ENCODE measurements at regions not wholly inside any gene's neighbourhood (a gene's known extent, or its start where the extent isn't known, plus 50 kb on each side); places are given as distances from the start of the nearest gene placed in this dataset.

GRCh38 chr13:99695857-99696256 is 194.6 kb downstream of the TM9SF2 start:
- no peak overlapping the region for H3K4me3 ChIP-seq (ENCODE audit: insufficient read depth, low read depth, low read length)
- DNase-seq: no peak
- H3K27me3 ChIP-seq (ENCODE audit: control insufficient read depth, insufficient read depth, low read length): no peaks in the 10 kb centered on the region
- H3K36me3 ChIP-seq (replicated peaks; ENCODE audit: control insufficient read depth, insufficient read depth, low read length): no peaks in the 10 kb centered on the region

GRCh38 chr13:99693852-99694611 is 192.8 kb downstream of the TM9SF2 start:
- H3K36me3 ChIP-seq (replicated peaks; ENCODE audit: control insufficient read depth, insufficient read depth, low read length): no peaks in the 10 kb centered on the region
- no peak for DNase-seq
- no peaks in the 10 kb centered on the region for H3K27me3 ChIP-seq (ENCODE audit: control insufficient read depth, insufficient read depth, low read length)
- no peak overlapping the region for H3K4me3 ChIP-seq (ENCODE audit: insufficient read depth, low read depth, low read length)

- Histone ChIP-seq H3K36me3 (replicated peaks; ENCODE audit: control insufficient read depth, insufficient read depth, low read length) (no peaks in the 10 kb centered on the region), H3K27me3 (ENCODE audit: control insufficient read depth, insufficient read depth, low read length) (no peaks in the 10 kb centered on the region), H3K4me3 (ENCODE audit: insufficient read depth, low read depth, low read length) (no peak overlapping the region)
- no peak for DNase-seq
These were observed 192.1 kb downstream of the TM9SF2 start for GRCh38 chr13:99693351-99693750.

- no peaks in the 10 kb centered on the region for H3K27me3 ChIP-seq (ENCODE audit: control insufficient read depth, insufficient read depth, low read length)
- no peak overlapping the region for H3K4me3 ChIP-seq (ENCODE audit: insufficient read depth, low read depth, low read length)
- no peak for DNase-seq
These were observed 191.6 kb downstream of the TM9SF2 start for GRCh38 chr13:99692854-99693253.

GRCh38 chr13:99691552-99691951 is 190.3 kb downstream of the TM9SF2 start:
- DNase-seq: no peak
- no peak overlapping the region for H3K4me3 ChIP-seq (ENCODE audit: insufficient read depth, low read depth, low read length)
- H3K27me3 ChIP-seq (ENCODE audit: control insufficient read depth, insufficient read depth, low read length): no peaks in the 10 kb centered on the region
- no peaks in the 10 kb centered on the region for H3K36me3 ChIP-seq (replicated peaks; ENCODE audit: control insufficient read depth, insufficient read depth, low read length)

More at GRCh38 chr13:99692854-99693253, 191.6 kb downstream of the TM9SF2 start:
- no peaks in the 10 kb centered on the region for H3K36me3 ChIP-seq (replicated peaks; ENCODE audit: control insufficient read depth, insufficient read depth, low read length)

- H3K27me3 ChIP-seq (ENCODE audit: control insufficient read depth, insufficient read depth, low read length): no peaks in the 10 kb centered on the region
- DNase-seq: no peak
- no peak overlapping the region for H3K4me3 ChIP-seq (ENCODE audit: insufficient read depth, low read depth, low read length)
- H3K36me3 ChIP-seq (replicated peaks; ENCODE audit: control insufficient read depth, insufficient read depth, low read length): no peaks in the 10 kb centered on the region
These were observed 189.3 kb downstream of the TM9SF2 start for GRCh38 chr13:99690426-99691174.

GRCh38 chr13:99689955-99690354 is 188.7 kb downstream of the TM9SF2 start:
- H3K4me3 ChIP-seq (ENCODE audit: insufficient read depth, low read depth, low read length): no peak overlapping the region
- DNase-seq: no peak
- no peaks in the 10 kb centered on the region for H3K36me3 ChIP-seq (replicated peaks; ENCODE audit: control insufficient read depth, insufficient read depth, low read length)
- no peaks in the 10 kb centered on the region for H3K27me3 ChIP-seq (ENCODE audit: control insufficient read depth, insufficient read depth, low read length)

- Histone ChIP-seq H3K27me3 (ENCODE audit: control insufficient read depth, insufficient read depth, low read length) (no peaks in the 10 kb centered on the region), H3K4me3 (ENCODE audit: insufficient read depth, low read depth, low read length) (no peak overlapping the region), H3K36me3 (replicated peaks; ENCODE audit: control insufficient read depth, insufficient read depth, low read length) (no peaks in the 10 kb centered on the region)
- DNase-seq: no peak
These were observed 187.5 kb downstream of the TM9SF2 start for GRCh38 chr13:99688776-99689175.

GRCh38 chr13:99687723-99688397 is 186.6 kb downstream of the TM9SF2 start:
- H3K27me3 ChIP-seq (ENCODE audit: control insufficient read depth, insufficient read depth, low read length): no peaks in the 10 kb centered on the region
- H3K4me3 ChIP-seq (ENCODE audit: insufficient read depth, low read depth, low read length): no peak overlapping the region
- peak; percentile 56 for DNase-seq
- no peaks in the 10 kb centered on the region for H3K36me3 ChIP-seq (replicated peaks; ENCODE audit: control insufficient read depth, insufficient read depth, low read length)

GRCh38 chr13:99686944-99687411 is 185.7 kb downstream of the TM9SF2 start:
- H3K27me3 ChIP-seq (ENCODE audit: control insufficient read depth, insufficient read depth, low read length): no peaks in the 10 kb centered on the region
- DNase-seq: peak; percentile 83
- no peak overlapping the region for H3K4me3 ChIP-seq (ENCODE audit: insufficient read depth, low read depth, low read length)

GRCh38 chr13:99686157-99686572 is 184.9 kb downstream of the TM9SF2 start:
- Histone ChIP-seq H3K27me3 (ENCODE audit: control insufficient read depth, insufficient read depth, low read length) (no peaks in the 10 kb centered on the region), H3K36me3 (replicated peaks; ENCODE audit: control insufficient read depth, insufficient read depth, low read length) (no peaks in the 10 kb centered on the region), H3K4me3 (ENCODE audit: insufficient read depth, low read depth, low read length) (no peak overlapping the region)
- no peak for DNase-seq

More at GRCh38 chr13:99686944-99687411, 185.7 kb downstream of the TM9SF2 start:
- no peaks in the 10 kb centered on the region for H3K36me3 ChIP-seq (replicated peaks; ENCODE audit: control insufficient read depth, insufficient read depth, low read length)

GRCh38 chr13:99681695-99682094 is 180.4 kb downstream of the TM9SF2 start:
- Histone ChIP-seq H3K27me3 (ENCODE audit: control insufficient read depth, insufficient read depth, low read length) (no peaks in the 10 kb centered on the region), H3K36me3 (replicated peaks; ENCODE audit: control insufficient read depth, insufficient read depth, low read length) (no peaks in the 10 kb centered on the region), H3K4me3 (ENCODE audit: insufficient read depth, low read depth, low read length) (no peak overlapping the region)
- no peak for DNase-seq

GRCh38 chr13:99677116-99677951 is 176.1 kb downstream of the TM9SF2 start:
- H3K36me3 ChIP-seq (replicated peaks; ENCODE audit: control insufficient read depth, insufficient read depth, low read length): no peaks in the 10 kb centered on the region
- H3K27me3 ChIP-seq (ENCODE audit: control insufficient read depth, insufficient read depth, low read length): no peaks in the 10 kb centered on the region
- no peak overlapping the region for H3K4me3 ChIP-seq (ENCODE audit: insufficient read depth, low read depth, low read length)
- DNase-seq: no peak

GRCh38 chr13:99671746-99672145 is 170.5 kb downstream of the TM9SF2 start:
- Histone ChIP-seq H3K27me3 (ENCODE audit: control insufficient read depth, insufficient read depth, low read length) (no peaks in the 10 kb centered on the region), H3K36me3 (replicated peaks; ENCODE audit: control insufficient read depth, insufficient read depth, low read length) (no peaks in the 10 kb centered on the region), H3K4me3 (ENCODE audit: insufficient read depth, low read depth, low read length) (no peak overlapping the region)
- DNase-seq: no peak
